ENCODE measurements at regions not wholly inside any gene's neighbourhood (a gene's known extent, or its start where the extent isn't known, plus 50 kb on each side); places are given as distances from the start of the nearest gene placed in this dataset.

DNA sequence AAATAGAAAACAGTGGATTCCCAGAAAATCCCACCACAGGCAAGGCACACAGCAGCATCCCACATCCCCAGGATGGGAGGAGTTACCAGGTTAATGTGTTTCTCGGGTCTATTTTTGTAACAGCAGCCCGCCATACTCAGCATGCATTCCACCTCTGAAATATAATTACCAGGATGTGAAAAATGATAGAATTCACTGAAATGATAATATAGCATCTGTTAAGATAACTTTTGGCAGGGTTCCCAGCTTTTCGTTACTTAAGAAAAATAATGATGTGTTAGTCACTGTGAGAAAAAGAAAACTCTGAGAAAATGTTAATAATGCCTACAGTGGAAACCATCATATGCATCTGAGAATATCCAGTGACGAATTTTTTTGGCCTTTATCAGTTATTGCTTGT, 87.1 kb downstream of the VCX2 start:
- CTCF ChIA-PET: no interaction called here
- no TSS peak for BruUV-seq (replicated peaks)

DNA sequence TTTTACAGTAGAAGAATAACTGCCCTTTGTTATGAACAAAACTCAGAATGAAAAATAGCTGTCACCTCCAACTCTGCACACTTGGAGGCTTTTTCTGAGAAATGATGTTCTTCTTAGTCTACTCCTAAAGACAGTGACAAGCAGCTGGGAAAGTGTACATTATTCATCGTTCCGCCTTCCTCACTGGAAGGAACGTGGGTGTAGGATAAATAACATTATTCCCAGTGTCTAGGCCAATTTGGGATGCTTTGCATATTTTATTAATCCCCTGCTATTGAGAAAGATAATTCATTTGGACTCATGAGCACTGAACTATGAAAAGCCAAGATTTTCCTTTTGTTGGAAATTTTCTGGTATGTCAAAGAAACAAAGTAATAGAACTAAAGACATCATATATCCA, 87.8 kb downstream of the VCX2 start:
- H3K4me1 Mint-ChIP-seq (ENCODE audit: low read depth, unreplicated experiment): no peaks in the 10 kb centered on the region
- no TSS peak for BruUV-seq (replicated peaks)
- POLR2A ChIA-PET: no interaction called here
- no peaks in the 10 kb centered on the region for H3K36me3 Mint-ChIP-seq (ENCODE audit: insufficient read depth, unreplicated experiment)
- Histone ChIP-seq H3K9me3 (no peaks in the 10 kb centered on the region), H3K27me3 (replicated peaks; ENCODE audit: control insufficient read depth, insufficient read depth, low read length) (no peaks in the 10 kb centered on the region), H3K4me3 (ENCODE audit: low read depth, low read length) (no peak overlapping the region), H3K4me1 (no peaks in the 10 kb centered on the region), H3K36me3 (ENCODE audit: control insufficient read depth, insufficient read depth, low read length) (no peaks in the 10 kb centered on the region)
- CTCF ChIA-PET: no interaction called here
- no peaks in the 10 kb centered on the region for H3K9me3 Mint-ChIP-seq (ENCODE audit: unreplicated experiment)
- no peak overlapping the region for H3K27ac Mint-ChIP-seq (ENCODE audit: unreplicated experiment)
- H3K4me3 Mint-ChIP-seq (ENCODE audit: unreplicated experiment): no peak overlapping the region
- TF ChIP-seq, protein P1, sequence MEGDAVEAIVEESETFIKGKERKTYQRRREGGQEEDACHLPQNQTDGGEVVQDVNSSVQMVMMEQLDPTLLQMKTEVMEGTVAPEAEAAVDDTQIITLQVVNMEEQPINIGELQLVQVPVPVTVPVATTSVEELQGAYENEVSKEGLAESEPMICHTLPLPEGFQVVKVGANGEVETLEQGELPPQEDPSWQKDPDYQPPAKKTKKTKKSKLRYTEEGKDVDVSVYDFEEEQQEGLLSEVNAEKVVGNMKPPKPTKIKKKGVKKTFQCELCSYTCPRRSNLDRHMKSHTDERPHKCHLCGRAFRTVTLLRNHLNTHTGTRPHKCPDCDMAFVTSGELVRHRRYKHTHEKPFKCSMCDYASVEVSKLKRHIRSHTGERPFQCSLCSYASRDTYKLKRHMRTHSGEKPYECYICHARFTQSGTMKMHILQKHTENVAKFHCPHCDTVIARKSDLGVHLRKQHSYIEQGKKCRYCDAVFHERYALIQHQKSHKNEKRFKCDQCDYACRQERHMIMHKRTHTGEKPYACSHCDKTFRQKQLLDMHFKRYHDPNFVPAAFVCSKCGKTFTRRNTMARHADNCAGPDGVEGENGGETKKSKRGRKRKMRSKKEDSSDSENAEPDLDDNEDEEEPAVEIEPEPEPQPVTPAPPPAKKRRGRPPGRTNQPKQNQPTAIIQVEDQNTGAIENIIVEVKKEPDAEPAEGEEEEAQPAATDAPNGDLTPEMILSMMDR (IDR thresholded peaks at IDR 0.05; ENCODE audit: insufficient read depth in 1 of 2, low read depth in 1 of 2, low read length in 1 of 2, severe bottlenecking in 1 of 2, unreplicated experiment in 1 of 2): no peak
- intact Hi-C loops (cut with micrococcal nuclease; ENCODE audit: unreplicated experiment): no loop called here
- no peaks in the 10 kb centered on the region for H3K27me3 Mint-ChIP-seq (ENCODE audit: insufficient read depth, unreplicated experiment)
- no peak for DNase-seq

More for the DNA sequence above, 87.1 kb downstream of the VCX2 start:
- intact Hi-C loops (cut with micrococcal nuclease; ENCODE audit: unreplicated experiment): no loop called here
- Histone ChIP-seq H3K36me3 (ENCODE audit: control insufficient read depth, insufficient read depth, low read length) (no peaks in the 10 kb centered on the region), H3K4me3 (ENCODE audit: low read depth, low read length) (no peak overlapping the region), H3K27me3 (replicated peaks; ENCODE audit: control insufficient read depth, insufficient read depth, low read length) (no peaks in the 10 kb centered on the region), H3K9me3 (no peaks in the 10 kb centered on the region), H3K4me1 (no peaks in the 10 kb centered on the region)
- TF ChIP-seq, protein P1 (IDR thresholded peaks at IDR 0.05; ENCODE audit: insufficient read depth in 1 of 2, low read depth in 1 of 2, low read length in 1 of 2, severe bottlenecking in 1 of 2, unreplicated experiment in 1 of 2): no peak
- H3K4me3 Mint-ChIP-seq (ENCODE audit: unreplicated experiment): no peak overlapping the region
- no peaks in the 10 kb centered on the region for H3K9me3 Mint-ChIP-seq (ENCODE audit: unreplicated experiment)
- no peaks in the 10 kb centered on the region for H3K27me3 Mint-ChIP-seq (ENCODE audit: insufficient read depth, unreplicated experiment)
- H3K36me3 Mint-ChIP-seq (ENCODE audit: insufficient read depth, unreplicated experiment): no peaks in the 10 kb centered on the region
- H3K4me1 Mint-ChIP-seq (ENCODE audit: low read depth, unreplicated experiment): no peaks in the 10 kb centered on the region
- DNase-seq: no peak
- POLR2A ChIA-PET: no interaction called here
- no peak overlapping the region for H3K27ac Mint-ChIP-seq (ENCODE audit: unreplicated experiment)

DNA sequence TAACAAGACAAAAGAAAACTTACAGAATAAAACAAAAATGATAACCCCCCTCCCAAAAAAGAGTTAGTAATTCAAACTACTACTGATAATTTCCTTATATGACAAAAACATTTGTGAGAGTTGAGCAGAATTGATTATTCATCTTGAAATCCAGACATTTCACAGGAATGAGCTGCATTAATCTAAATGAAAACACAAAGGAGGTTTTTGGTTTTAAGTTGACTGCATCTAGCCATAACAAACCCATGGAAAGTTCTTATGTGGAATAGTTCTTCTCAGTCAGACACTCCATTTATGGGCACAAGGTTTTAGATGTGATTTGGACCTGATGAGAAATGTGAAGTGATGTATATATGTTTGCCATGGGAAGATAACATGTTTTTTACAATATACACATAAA, 95.4 kb downstream of the VCX2 start:
- H3K4me3 ChIP-seq (ENCODE audit: low read depth, low read length): no peak overlapping the region
- H3K27ac Mint-ChIP-seq (ENCODE audit: unreplicated experiment): no peak overlapping the region
- DNase-seq: no peak
- H3K4me3 Mint-ChIP-seq (ENCODE audit: unreplicated experiment): no peak overlapping the region
- BruUV-seq (replicated peaks): no TSS peak
- no peaks in the 10 kb centered on the region for H3K4me1 Mint-ChIP-seq (ENCODE audit: low read depth, unreplicated experiment)
- no peaks in the 10 kb centered on the region for H3K36me3 Mint-ChIP-seq (ENCODE audit: insufficient read depth, unreplicated experiment)
- no peaks in the 10 kb centered on the region for H3K36me3 ChIP-seq (ENCODE audit: control insufficient read depth, insufficient read depth, low read length)
- no peaks in the 10 kb centered on the region for H3K4me1 ChIP-seq
- intact Hi-C loops (cut with micrococcal nuclease; ENCODE audit: unreplicated experiment): no loop called here
- TF ChIP-seq, protein P1 (IDR thresholded peaks at IDR 0.05; ENCODE audit: insufficient read depth in 1 of 2, low read depth in 1 of 2, low read length in 1 of 2, severe bottlenecking in 1 of 2, unreplicated experiment in 1 of 2): no peak
- ChIA-PET CTCF (no interaction called here), POLR2A (no interaction called here)
- no peaks in the 10 kb centered on the region for H3K9me3 ChIP-seq
- H3K27me3 ChIP-seq (replicated peaks; ENCODE audit: control insufficient read depth, insufficient read depth, low read length): no peaks in the 10 kb centered on the region
- H3K9me3 Mint-ChIP-seq (ENCODE audit: unreplicated experiment): no peaks in the 10 kb centered on the region
- no peaks in the 10 kb centered on the region for H3K27me3 Mint-ChIP-seq (ENCODE audit: insufficient read depth, unreplicated experiment)
